GM19351 (cell line): ENCODE measurements at regions not wholly inside any gene's neighbourhood (a gene's known extent, or its start where the extent isn't known, plus 50 kb on each side); places are given as distances from the start of the nearest gene placed in this dataset.
"Not testable (repeated sequence)": the region's sequence is repeated elsewhere in the genome, so short reads cannot be mapped to it uniquely, and the experiment has no call there.

ENCODE experiments used
- ATAC-seq: cut with Tn5 transposase; IDR thresholded peaks from one replicate; pipeline ENCODE4 v1.9.1; 2021; ENCODE audit warnings: mild to moderate bottlenecking, moderate library complexity; ENCODE audit not compliant: unreplicated experiment

DNA sequence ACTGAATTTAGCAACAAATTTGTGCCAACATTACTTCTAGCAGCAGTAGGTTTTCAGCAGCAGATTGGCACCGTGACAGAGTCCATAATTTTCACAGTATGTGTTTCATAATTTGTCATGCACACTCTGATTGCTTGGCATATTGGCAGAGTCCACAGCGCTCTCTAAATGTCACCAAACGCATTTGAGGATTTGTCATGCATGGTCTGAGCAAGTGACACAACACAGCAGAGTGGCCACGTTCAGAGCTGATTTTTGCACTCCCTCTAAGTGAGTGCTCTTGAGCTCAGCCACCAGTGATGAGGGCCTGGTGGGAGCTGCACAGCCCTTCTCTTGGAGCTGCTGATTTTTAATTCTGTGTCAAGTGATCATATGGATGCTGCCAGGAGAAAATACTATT, 1270.8 kb downstream of the ROBO1 start:
- ATAC-seq: no peak

DNA sequence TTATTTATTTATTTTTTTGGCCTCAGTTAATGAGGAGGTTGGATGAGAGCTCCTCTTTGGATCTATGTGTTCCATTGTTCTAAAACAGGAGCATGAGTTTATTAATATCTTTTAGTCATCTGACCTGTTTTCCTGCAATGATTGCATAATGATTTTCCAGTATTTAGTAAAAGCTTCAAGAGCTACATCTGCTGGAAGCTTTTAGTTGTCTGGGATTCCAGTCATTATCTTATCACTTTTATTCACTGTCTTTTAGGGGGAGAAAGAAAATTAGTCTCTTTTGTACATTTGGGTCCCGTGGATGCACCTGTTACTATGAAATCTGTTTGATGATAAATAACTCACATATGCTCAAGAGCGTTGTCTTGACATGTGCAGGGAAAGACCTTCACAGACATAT, 1270.0 kb downstream of the ROBO1 start:
- ATAC-seq: no peak

DNA sequence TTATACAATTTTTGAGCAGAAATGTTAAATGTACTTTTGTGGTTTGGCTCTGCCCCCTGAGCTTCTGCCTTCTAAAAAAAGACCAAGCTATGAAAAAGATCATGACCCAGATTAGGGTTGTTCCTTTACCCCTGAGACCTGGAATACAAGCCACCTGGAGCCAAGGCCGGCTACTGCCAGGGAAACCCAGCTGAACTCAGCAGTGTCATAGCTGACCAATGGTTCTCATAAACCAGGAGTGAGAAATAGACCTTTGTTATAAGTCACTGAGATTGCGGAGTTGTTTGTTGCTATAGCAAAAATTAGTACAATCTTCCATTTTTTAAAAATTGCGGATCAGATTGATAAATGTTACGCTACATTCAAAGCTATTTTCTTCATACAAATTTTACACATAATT, 1261.7 kb downstream of the ROBO1 start:
- no peak for ATAC-seq

DNA sequence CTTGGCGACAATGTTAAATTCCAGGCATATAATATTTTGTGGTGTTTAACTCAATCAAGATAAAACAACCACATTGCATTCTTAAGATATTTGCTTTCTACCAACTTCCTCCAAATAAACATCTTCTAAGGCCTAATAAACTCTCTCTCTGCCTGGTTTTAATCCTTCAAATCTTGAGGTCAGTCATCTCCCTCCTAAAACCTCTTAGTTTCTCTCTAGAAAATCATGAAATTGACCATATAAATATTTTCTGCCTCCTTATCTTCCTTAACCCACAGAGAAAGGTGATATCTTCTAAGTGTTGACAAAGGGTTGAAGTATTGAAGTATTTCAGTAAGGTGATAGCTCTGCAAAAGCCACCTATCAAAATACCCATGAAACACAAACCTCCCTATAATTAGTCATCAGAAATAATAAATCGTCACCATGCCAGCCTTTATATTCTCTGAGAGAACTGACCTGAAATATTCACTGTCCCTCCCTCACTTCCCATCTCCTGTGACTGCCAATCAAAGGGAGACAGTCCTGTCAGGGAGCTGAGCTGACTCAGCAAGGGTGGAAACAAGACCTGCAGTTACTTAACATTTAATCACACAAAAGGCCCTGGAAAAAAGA, 1261.1 kb downstream of the ROBO1 start:
- no peak for ATAC-seq

DNA sequence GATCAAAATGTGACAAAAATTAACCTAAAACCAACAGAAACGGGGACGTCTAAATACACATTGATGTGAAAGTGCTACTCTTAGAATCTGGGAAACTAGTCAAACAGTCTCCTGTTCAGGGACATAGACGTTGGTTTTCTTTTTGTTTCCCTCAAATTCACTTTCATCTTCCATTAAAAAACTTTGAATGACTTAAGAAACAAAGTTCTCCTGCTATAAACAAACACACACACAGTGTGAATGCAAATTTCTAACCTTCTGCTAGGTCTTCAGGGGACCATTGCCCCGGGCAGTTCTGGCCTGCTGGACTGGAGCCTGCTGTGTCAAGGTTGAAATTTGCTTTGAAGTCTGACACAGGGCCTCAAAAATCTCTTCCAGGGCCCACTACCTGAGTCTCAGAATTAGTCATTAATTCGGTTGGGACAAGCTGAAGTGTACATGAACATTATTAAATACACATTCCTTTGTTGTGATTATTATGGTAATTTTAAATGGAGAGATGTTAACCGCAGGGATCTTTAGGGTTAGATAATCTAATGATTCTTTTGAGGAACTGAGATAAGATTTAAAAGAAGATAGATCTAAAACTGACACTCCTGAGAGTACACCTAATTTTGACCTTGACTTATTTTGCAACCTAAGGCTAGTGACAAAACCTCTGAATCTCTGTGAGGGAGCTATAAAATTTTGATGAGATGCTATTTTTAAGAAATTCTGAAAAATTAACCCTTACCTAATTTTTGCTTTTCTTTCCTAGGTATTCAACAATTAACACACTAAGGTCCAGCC, 1260.4 kb downstream of the ROBO1 start:
- ATAC-seq: no peak

DNA sequence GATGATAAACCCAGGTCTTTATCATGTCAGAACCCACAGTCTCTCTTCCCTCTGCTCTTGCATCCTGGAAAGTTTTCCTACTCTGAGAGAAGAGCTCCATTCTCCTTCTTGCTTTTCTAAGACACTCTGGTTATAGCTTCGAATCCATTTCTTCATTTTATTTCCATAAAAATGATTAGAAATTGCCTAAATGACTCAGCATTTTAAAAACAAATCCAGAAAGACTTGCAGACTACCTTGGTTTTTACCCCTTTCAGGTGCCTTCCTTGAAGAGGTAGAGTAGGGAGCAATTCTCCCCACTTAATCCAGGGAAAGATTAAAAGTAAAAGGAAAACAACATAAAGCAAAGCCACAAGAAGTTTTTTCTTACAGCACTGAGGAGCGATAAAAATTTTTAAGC, 1256.0 kb downstream of the ROBO1 start:
- ATAC-seq: no peak

DNA sequence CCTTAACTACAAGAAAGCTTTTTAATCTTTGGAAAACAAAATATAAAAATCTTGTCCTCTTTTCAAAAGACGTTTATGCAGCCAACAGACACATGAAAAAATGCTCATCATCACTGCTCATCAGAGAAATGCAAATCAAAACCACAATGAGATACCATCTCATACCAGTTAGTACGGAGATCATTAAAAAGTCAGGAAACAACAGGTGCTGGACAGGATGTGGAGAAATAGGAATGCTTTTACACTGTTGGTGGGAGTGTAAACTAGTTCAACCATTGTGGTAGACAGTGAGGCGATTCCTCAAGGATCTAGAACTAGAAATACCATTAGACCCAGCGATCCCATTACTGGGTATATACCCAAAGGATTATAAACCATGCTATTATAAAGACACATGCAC, 1255.0 kb downstream of the ROBO1 start:
- ATAC-seq: not testable (repeated sequence)

DNA sequence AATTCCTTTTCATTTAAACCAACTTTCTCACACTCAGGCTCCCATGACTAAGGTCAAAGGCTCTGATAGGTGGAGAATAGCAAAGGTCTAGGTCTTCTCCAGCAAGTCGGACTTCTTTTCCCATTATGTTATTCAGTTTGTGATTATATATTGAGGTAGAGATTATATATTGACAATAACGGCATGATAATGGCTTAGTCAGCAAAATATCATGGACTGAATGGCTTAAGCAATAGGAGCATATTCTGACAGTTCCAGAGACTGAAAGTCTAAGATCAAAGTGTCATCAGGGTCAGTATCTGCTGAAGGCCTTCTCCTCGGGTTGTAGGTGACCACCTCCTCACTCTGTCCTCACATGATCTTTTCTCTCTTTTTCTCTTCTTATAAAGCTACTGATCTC, 1251.4 kb downstream of the ROBO1 start:
- no peak for ATAC-seq

DNA sequence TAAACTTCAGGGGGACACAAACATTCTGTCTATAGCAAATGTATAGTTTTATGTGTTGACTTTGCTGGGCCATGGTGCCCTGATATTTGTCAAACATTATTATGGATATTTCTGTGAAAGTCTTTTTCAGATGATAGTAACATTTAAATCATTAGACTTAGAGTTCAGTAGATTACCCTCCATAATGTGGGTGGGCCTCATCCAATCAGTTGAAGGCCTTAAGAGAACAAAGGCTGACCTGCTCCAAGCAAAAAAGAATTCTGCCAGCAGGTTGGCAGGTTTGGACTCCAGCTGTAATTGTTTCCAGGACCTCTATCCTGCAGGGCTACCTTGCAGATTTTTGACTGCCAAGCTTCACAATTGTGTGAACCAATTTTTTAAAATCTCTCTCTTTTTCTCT, 1250.9 kb downstream of the ROBO1 start:
- ATAC-seq: no peak

DNA sequence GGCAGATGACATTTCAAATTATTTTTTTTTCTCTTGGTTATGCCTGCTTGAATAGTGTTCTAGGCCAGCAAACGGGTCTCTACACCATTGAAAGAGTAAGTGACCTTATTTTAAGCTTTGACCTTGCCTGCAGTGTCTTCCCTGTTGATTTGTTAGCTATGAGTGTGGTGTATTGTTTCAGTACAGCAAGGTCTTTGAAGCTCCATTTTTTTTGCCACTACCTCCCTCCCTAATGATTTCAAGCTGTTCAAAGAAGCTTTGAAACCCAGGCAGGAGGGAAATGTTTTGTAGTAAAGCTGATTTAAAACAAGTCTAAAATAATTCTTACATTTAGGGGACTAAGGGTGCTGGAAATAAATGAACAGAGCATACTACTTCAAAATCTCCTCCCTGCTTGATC, 1249.8 kb downstream of the ROBO1 start:
- no peak for ATAC-seq

DNA sequence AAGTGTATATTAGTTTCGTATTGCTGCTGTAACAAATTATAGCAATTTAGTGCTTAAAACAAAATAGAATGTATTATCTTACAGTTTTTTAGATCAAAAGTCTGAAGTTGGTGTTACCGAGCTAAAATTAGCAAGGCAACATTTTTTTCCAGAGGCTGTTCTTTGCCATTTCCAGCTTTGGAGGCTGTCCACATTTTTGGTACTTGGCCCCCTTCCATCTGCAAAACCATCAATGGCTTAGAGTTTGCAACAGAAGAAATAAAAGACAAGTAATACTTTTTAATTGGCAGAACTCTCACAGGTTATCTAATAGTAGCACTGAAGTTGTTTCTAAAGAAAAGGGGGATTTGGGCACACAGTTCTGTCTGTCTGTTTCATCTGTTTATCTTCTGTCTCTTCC, 1248.5 kb downstream of the ROBO1 start:
- ATAC-seq: no peak

DNA sequence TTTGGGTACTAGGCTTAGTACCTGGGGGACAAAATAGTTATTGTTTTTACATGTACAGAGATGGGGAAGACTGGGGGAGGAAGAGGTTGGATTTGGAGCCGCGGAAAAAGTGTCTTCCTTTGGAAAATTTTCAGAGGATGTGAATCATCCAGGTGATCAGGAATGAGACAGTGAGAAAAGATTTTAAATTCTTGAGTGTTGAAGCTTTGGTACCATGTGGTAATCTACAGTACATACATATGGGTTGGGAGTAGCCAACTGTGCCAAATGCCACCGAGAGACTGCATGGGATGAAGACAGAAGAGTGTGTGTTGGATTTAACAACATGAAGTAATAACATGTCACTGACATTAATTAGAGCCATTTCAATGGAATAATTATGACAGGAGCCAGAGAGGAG, 1238.2 kb downstream of the ROBO1 start:
- no peak for ATAC-seq

DNA sequence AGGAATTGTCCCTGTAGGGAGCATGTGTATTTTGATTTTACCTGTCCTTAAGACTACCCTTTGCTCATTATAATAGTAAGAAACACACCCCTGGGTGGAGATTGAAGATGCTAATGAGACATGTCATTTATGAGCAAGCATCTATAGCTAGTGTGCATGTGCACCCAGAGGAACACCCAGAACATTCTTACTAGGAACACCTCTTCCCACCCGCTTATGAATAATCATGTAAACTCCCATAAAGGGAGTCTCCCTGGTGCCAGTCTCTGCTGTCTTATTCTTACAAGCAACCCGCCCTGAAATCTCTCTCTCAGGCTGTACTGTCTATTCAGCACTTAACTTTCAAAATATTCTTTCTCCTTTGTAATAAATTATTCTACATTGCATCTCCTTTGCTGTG, 1227.3 kb downstream of the ROBO1 start:
- ATAC-seq: no peak

DNA sequence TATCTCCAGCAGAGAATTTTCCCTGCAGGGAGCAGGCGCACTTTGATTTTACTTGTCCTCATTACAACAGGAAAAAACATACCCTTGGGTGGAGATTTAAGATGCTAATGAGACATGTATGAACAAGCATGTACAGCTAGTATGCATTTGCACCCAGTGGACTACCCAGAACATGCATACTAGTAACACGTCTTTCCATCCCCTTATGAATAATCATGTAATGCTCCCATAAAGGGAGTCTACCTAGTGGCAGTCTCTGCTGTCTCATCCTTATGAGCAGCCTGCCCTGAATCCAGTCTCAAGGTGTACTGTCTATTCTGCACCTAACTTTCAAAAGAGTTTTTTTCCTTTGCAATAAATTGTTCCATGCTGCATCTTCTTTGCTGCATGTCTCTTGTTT, 1222.0 kb downstream of the ROBO1 start:
- ATAC-seq: no peak
